Panc1 (cell line): ENCODE measurements at regions not wholly inside any gene's neighbourhood (a gene's known extent, or its start where the extent isn't known, plus 50 kb on each side); places are given as distances from the start of the nearest gene placed in this dataset.

Experiments used
- SIN3A ChIP-seq: IDR thresholded peaks from 2 replicates; pipeline ENCODE4 v1.6.1; 2012; ENCODE audit warnings: low read depth, mild to moderate bottlenecking, low read length, moderate library complexity, borderline replicate concordance; ENCODE audit not compliant: insufficient read depth
- TF ChIP-seq, protein P1 (sequence below): fragments of 450-650 bp; IDR thresholded peaks from 2 replicates; pipeline ENCODE4 v1.5.1; 2017; ENCODE audit warnings: mild to moderate bottlenecking

DNA sequence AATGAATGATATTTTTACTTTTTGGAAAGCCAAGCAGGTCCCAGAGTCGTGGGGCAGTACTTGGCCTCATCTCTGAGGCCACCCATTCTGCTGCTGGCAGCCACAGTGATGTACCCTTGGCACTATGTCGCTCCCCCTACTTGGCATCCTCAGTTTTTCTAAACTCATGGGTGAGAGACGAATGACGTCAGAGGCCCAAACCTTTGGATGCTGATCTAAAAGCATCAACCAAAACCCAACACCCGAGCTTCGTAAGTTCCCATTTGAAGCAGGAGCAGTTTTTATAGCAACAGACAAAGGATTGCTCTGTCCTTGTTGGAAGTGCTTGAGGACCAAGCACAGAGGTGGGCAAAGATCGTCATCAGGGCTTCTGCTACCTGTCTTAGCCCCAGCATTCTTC lies 212.9 kb downstream of the PAX1 start:
- TF ChIP-seq, protein P1, sequence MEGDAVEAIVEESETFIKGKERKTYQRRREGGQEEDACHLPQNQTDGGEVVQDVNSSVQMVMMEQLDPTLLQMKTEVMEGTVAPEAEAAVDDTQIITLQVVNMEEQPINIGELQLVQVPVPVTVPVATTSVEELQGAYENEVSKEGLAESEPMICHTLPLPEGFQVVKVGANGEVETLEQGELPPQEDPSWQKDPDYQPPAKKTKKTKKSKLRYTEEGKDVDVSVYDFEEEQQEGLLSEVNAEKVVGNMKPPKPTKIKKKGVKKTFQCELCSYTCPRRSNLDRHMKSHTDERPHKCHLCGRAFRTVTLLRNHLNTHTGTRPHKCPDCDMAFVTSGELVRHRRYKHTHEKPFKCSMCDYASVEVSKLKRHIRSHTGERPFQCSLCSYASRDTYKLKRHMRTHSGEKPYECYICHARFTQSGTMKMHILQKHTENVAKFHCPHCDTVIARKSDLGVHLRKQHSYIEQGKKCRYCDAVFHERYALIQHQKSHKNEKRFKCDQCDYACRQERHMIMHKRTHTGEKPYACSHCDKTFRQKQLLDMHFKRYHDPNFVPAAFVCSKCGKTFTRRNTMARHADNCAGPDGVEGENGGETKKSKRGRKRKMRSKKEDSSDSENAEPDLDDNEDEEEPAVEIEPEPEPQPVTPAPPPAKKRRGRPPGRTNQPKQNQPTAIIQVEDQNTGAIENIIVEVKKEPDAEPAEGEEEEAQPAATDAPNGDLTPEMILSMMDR = no peak
- TF ChIP-seq SIN3A = no peak
